ENCODE measurements at regions not wholly inside any gene's neighbourhood (a gene's known extent, or its start where the extent isn't known, plus 50 kb on each side); places are given as distances from the start of the nearest gene placed in this dataset.
"Not testable (repeated sequence)": the region's sequence is repeated elsewhere in the genome, so short reads cannot be mapped to it uniquely, and the experiment has no call there.

DNA sequence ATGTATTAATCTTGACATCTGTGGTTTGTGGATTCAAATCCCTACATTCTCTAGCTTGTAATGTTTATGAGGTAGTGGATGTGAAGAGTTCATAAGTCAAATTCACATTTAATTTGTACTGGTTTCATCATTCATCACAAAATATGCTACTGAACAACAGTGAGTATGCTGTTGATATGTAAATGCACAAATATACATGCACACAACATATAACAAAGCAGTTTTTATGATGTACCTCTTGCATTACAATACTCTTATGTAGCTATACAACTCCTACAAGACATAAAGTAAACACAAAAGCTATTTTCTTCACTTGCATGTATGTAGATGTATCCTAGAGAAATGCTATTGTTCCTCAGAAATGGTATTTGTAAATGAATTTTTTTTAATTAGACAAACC is 111.0 kb upstream of the ANTXRL start:
- TF ChIP-seq, protein P1, sequence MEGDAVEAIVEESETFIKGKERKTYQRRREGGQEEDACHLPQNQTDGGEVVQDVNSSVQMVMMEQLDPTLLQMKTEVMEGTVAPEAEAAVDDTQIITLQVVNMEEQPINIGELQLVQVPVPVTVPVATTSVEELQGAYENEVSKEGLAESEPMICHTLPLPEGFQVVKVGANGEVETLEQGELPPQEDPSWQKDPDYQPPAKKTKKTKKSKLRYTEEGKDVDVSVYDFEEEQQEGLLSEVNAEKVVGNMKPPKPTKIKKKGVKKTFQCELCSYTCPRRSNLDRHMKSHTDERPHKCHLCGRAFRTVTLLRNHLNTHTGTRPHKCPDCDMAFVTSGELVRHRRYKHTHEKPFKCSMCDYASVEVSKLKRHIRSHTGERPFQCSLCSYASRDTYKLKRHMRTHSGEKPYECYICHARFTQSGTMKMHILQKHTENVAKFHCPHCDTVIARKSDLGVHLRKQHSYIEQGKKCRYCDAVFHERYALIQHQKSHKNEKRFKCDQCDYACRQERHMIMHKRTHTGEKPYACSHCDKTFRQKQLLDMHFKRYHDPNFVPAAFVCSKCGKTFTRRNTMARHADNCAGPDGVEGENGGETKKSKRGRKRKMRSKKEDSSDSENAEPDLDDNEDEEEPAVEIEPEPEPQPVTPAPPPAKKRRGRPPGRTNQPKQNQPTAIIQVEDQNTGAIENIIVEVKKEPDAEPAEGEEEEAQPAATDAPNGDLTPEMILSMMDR (IDR thresholded peaks at IDR 0.05; ENCODE audit: low read depth, low read length) = no peak
- H3K4me3 ChIP-seq (ENCODE audit: low read depth, low read length) = no peak overlapping the region

GRCh38 chr10:46187431-46187830 is 99.4 kb upstream of the ANTXRL start:
- not testable (repeated sequence) for H3K4me3 ChIP-seq (ENCODE audit: low read depth, low read length)

DNA sequence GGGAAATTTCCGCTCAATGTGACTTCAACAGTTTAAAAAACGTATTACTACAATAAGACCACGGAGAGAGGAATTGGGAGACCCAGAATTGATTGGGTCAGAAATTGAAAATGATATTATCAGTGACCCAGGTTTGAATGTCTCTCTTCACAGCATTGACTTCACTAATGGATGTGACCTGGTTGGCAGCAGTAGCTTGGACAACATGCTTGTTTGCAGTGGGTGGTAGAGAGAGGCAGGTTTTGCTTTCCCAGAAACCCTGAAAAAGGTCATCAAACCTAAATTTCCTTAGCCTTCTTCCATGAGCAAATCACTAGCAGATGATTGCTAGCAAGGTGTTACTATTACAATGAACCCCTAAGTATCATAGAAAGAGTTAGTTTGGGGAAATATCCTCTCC is 89.7 kb upstream of the ANTXRL start:
- no peak overlapping the region for H3K4me3 ChIP-seq (ENCODE audit: low read depth, low read length)
- TF ChIP-seq, protein P1 (IDR thresholded peaks at IDR 0.05; ENCODE audit: low read depth, low read length) = no peak

DNA sequence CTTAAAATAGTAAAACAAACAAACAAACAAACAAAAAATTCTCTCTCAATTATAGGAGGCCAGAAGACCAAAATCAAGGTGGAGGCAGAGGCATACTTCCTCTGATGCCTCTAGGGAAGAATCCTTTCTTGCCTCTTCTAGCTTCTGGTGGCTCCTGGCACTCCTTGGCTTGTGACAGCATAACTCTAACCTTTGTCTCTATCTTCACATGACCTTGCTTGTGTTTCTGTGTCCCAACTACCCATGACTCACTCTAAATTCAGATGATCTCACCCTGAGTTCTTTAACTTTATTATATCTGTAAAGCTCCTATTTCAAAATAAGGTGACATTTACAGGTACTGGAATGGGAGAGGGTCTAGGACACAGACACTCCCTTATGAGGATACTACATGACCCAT is 88.3 kb upstream of the ANTXRL start:
- TF ChIP-seq, protein P1 (IDR thresholded peaks at IDR 0.05; ENCODE audit: low read depth, low read length) = no peak
- H3K4me3 ChIP-seq (ENCODE audit: low read depth, low read length) = no peak overlapping the region

DNA sequence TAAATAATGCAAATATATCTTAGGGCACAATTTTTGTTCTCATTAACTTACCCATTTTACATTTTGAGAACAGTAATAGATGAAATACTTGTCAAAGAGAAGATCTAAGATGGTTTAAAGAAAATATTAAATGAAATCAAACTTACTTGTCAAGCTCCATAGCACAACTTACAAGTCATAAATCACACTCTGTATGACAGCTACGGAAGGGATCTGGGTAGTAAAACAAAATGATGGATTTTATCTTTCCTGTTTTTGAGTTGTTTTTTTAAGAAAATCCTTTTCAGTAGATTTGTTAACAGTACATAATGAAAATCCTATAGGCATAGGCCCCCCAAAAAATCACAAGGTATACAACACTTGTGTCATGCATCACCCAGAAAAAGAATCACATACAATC is 84.4 kb upstream of the ANTXRL start:
- H3K4me3 ChIP-seq (ENCODE audit: low read depth, low read length) = not testable (repeated sequence)

DNA sequence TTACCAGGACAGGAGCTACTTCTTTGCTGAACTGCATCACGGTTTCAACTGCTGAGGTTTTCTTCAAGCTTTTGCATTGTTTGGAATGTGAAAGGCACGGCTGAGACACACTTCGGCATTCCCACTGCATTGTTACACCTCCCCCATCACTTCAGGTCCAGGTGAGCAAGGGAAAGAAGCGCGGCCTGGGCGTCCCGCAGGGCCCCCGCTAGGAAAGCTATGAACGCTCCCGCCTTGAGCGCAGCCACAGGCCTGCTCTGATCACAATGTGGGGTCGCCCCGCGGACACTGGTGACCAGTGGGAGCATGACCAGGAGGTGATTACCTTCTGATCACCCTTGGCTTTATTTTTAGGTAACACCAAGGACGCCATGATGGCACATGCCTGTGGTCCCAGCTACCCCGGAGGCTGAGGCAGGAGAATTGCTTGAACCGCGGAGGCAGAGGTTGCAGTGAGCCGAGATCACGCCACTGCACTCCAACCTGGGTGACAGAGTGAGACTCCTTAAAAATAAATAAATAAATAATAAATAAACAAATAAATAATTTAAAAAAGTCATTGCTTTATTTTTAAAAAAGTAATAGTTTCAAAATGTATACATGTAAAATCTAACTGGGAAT is 82.2 kb upstream of the ANTXRL start:
- H3K4me3 ChIP-seq (ENCODE audit: low read depth, low read length) = not testable (repeated sequence)

- H3K4me3 ChIP-seq (ENCODE audit: low read depth, low read length) = not testable (repeated sequence)
Observed at GRCh38 chr10:46210427-46210826, 76.4 kb upstream of the ANTXRL start.

DNA sequence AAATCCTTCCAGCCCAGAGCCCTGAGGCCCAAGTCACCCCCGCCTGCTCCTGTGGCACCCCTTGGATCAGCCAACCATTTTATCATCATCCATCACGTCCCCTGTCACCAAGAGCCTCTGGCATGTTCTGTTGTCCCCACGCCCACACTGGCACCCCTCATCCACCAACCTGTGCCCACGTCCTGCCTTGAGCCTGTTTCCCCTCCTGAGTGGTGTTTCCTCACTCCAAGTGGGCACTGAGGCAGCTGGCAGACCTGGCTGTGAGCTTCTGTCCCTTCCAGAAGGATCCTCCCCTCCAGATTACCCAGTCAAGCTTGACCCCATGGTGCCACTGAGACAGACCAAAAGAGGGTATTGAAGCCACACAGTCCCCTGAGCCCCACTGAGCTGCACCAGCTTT is 71.4 kb upstream of the ANTXRL start:
- no peak overlapping the region for H3K4me3 ChIP-seq (ENCODE audit: low read depth, low read length)
- TF ChIP-seq, protein P1 (IDR thresholded peaks at IDR 0.05; ENCODE audit: low read depth, low read length) = no peak

- TF ChIP-seq, protein P1 (IDR thresholded peaks at IDR 0.05; ENCODE audit: low read depth, low read length) = no peak
- no peak overlapping the region for H3K4me3 ChIP-seq (ENCODE audit: low read depth, low read length)
Observed at GRCh38 chr10:46216003-46216634, 70.7 kb upstream of the ANTXRL start.

All from WI38 (cell line).